Thyroid gland (tissue), 4 donors: ENCODE measurements at regions not wholly inside any gene's neighbourhood (a gene's known extent, or its start where the extent isn't known, plus 50 kb on each side); places are given as distances from the start of the nearest gene placed in this dataset.

Source experiments
- DNase-seq, 2 donors: peaks; one replicate each; pipeline ENCODE4 v3.0.0-alpha.2; 2019
- H3K27ac ChIP-seq, 3 donors: fragments of 200-600 bp; sonication (generic); 1 replicate in 2 of 3; 2 replicates in 1 of 3; pipeline ENCODE4 v1.5.1; 2016 to 2019; ENCODE audit warnings: mild to moderate bottlenecking in 1 of 3, moderate library complexity in 1 of 3
- H3K27me3 ChIP-seq: fragments of 200-600 bp; sonication (generic); one replicate; pipeline ENCODE4 v1.5.1; 2019
- H3K36me3 ChIP-seq, 2 donors: fragments of 200-600 bp; sonication (generic); one replicate each; pipeline ENCODE4 v1.5.1; 2016 to 2019
- H3K4me1 ChIP-seq, 2 donors: fragments of 200-600 bp; sonication (generic); one replicate each; pipeline ENCODE4 v1.5.1; 2017 to 2019
- H3K4me3 ChIP-seq, 3 donors: fragments of 200-600 bp; sonication (generic); replicated peaks in 1 of 3; 1 replicate in 2 of 3; 2 replicates in 1 of 3; pipeline ENCODE4 v1.5.1; 2016; ENCODE audit warnings: mild to moderate bottlenecking in 1 of 3
- H3K9me3 ChIP-seq: fragments of 200-600 bp; sonication (generic); one replicate; pipeline ENCODE4 v1.5.1; 2017
- POLR2A ChIP-seq, 2 donors: fragments of 450-650 bp; IDR thresholded peaks; one replicate each; pipeline ENCODE4 v1.6.1; 2017; ENCODE audit warnings: antibody characterized with exemption in 2 of 2, mild to moderate bottlenecking in 2 of 2, moderate library complexity in 1 of 2
- WGBS, 2 donors: methylation state at CpG; one replicate each; pipeline ENCODE4 v1.1.5; 2017; 5-methylcytosine and 5-hydroxymethylcytosine counted together
- intact Hi-C: fragments of 100-400 bp; cut with DNase I; formaldehyde crosslinking; loops from one replicate; pipeline ENCODE4 v1.15.1; 2023
- TF ChIP-seq, protein P1 (sequence below), 6 experiments: fragments of 200-600 bp in 3 of 6; fragments of 450-650 bp in 3 of 6; sonication (generic) in 3 of 6; IDR thresholded peaks; one replicate each; pipeline ENCODE4 v1.5.1; 2016 to 2019; ENCODE audit warnings: antibody characterized with exemption in 6 of 6, mild to moderate bottlenecking in 2 of 6, inconsistent platforms in 1 of 6, moderate library complexity in 1 of 6

DNA sequence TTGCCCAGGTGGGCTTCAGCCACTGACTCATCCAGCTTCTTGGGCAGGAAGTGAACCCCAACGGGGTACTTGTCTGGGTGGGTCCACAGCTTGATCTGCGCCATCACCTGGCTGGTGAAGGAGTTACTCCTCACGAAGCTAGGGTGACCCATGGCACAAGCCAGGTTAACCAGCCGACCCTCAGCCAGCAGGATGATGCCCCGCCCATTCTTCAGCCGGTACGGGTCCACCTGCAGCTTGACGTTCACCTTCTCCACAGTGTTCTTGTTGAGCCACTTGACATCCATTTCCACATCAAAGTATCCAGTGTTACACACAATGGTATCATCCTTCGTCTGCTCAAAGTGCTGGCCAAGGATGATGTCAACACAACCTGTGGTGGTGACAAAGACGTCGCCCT is 121.3 kb upstream of the NXPH2 start:
- intact Hi-C loops = no loop called here
- no peaks in the 10 kb centered on the region for H3K36me3 ChIP-seq
- DNase-seq = no peak
- H3K9me3 ChIP-seq = no peaks in the 10 kb centered on the region
- 86 to 91% methylated on average over 11 of the region's 11 CpGs for WGBS, 2 donors
- no peaks in the 10 kb centered on the region for H3K27me3 ChIP-seq
- H3K27ac ChIP-seq = no peak overlapping the region
- TF ChIP-seq, protein P1, sequence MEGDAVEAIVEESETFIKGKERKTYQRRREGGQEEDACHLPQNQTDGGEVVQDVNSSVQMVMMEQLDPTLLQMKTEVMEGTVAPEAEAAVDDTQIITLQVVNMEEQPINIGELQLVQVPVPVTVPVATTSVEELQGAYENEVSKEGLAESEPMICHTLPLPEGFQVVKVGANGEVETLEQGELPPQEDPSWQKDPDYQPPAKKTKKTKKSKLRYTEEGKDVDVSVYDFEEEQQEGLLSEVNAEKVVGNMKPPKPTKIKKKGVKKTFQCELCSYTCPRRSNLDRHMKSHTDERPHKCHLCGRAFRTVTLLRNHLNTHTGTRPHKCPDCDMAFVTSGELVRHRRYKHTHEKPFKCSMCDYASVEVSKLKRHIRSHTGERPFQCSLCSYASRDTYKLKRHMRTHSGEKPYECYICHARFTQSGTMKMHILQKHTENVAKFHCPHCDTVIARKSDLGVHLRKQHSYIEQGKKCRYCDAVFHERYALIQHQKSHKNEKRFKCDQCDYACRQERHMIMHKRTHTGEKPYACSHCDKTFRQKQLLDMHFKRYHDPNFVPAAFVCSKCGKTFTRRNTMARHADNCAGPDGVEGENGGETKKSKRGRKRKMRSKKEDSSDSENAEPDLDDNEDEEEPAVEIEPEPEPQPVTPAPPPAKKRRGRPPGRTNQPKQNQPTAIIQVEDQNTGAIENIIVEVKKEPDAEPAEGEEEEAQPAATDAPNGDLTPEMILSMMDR (IDR thresholded peaks at IDR 0.05) = no peak
- TF ChIP-seq POLR2A (IDR thresholded peaks at IDR 0.05) = no peak
- H3K4me3 ChIP-seq = no peak overlapping the region
- H3K4me1 ChIP-seq = no peaks in the 10 kb centered on the region

DNA sequence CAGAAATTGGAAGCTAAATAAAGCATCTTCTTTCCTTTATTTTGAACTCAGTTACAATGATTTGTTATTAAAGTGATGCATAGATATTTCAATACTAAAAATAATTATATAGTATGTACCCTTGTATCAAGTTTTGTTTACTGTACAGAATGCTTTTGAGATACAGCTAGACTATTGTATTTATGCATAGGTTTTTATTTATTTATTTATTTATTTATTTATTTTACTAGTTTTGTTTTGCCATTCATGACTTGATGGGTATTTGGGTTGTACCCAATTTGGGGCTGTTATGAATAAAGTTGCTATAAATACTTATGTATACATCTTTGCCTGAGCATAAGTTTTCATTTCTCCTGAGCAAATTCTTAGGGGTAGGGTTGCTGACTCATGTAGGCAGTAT is 118.7 kb upstream of the NXPH2 start:
- Histone ChIP-seq H3K27ac (no peak overlapping the region), H3K36me3 (no peaks in the 10 kb centered on the region), H3K4me1 (no peaks in the 10 kb centered on the region), H3K27me3 (no peaks in the 10 kb centered on the region), H3K9me3 (no peaks in the 10 kb centered on the region), H3K4me3 (no peak overlapping the region)
- no peak for DNase-seq
- intact Hi-C loops = no loop called here
- no peak for TF ChIP-seq POLR2A (IDR thresholded peaks at IDR 0.05)
- TF ChIP-seq, protein P1 (IDR thresholded peaks at IDR 0.05) = no peak

DNA sequence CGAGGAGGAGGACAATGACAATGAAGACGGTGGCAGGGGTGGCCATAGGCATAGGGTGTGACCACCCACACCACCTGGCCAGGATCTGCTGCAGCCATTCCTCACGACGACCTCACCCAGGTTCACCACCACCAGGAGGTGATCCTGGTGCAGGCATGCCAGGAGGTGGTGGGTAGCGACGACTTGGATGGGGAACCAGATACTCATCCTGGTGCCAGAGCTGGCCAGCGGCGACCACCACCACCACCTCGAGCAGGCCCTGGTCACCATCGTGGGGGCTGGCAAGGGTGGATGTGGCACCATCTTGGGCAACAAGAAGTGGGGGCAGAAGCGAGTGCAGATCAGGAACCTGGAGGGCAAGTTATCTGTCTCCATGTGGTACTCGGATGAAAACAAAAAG is 117.1 kb upstream of the NXPH2 start:
- TF ChIP-seq, protein P1 (IDR thresholded peaks at IDR 0.05) = no peak
- no peak for TF ChIP-seq POLR2A (IDR thresholded peaks at IDR 0.05)
- no peaks in the 10 kb centered on the region for H3K27me3 ChIP-seq
- H3K36me3 ChIP-seq = no peaks in the 10 kb centered on the region
- H3K4me3 ChIP-seq = no peak overlapping the region
- H3K4me1 ChIP-seq = no peaks in the 10 kb centered on the region
- DNase-seq = no peak
- intact Hi-C loops = no loop called here
- WGBS, 2 donors = 88 to 95% methylated on average over 12 of the region's 12 CpGs
- H3K9me3 ChIP-seq = no peaks in the 10 kb centered on the region
- no peak overlapping the region for H3K27ac ChIP-seq

DNA sequence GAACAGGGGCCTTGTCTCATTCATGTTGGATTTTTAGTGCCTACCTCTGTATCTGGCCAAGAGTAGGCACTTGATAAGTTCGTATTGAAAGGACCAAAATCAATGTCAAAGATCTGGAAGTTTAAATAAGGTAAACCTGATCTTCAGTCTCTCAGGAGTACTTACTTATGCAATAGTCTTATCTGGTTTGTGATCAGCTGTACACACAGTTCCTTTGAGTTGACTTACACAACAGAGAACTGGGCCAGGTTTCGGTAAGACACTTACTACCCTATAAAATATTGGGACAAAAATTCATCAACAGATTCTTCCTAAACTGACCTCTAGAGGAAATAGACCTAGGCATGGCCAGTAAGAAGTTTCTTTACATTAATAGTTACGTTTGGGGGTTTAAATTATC is 113.6 kb upstream of the NXPH2 start:
- WGBS, 2 donors = 56 to 66% methylated on average over 3 of the region's 3 CpGs
- DNase-seq = no peak
- Histone ChIP-seq H3K9me3 (no peaks in the 10 kb centered on the region), H3K4me1 (no peaks in the 10 kb centered on the region), H3K36me3 (no peaks in the 10 kb centered on the region), H3K4me3 (no peak overlapping the region), H3K27ac (no peak overlapping the region), H3K27me3 (no peaks in the 10 kb centered on the region)
- intact Hi-C loops = no loop called here
- TF ChIP-seq POLR2A (IDR thresholded peaks at IDR 0.05) = no peak
- TF ChIP-seq, protein P1 (IDR thresholded peaks at IDR 0.05) = no peak

DNA sequence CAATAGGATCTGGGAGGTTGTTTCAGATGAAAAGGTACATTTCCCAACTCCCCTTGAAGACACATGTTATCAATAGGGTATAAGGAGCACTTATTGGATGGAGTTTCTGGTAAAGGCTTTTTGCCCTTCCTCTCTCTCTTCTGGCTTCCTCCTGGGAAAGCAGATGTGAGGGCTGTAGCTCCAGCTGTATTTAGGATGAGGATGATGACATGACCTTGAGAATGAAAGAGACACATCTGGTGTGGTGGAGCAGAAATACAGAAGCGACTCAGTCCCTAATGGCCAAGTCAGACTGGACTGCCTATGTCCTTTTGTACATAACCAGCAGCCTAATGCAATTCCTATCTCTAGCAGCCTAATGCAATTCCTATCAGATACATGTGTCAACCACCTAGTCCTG is 100.9 kb upstream of the NXPH2 start:
- no peaks in the 10 kb centered on the region for H3K9me3 ChIP-seq
- intact Hi-C loops = no loop called here
- no peak for DNase-seq
- H3K36me3 ChIP-seq = no peaks in the 10 kb centered on the region
- no peak overlapping the region for H3K4me3 ChIP-seq
- WGBS, 2 donors = 90 to 94% methylated on average over 1 of the region's 1 CpG
- TF ChIP-seq, protein P1 (IDR thresholded peaks at IDR 0.05) = no peak
- no peak for TF ChIP-seq POLR2A (IDR thresholded peaks at IDR 0.05)
- no peaks in the 10 kb centered on the region for H3K4me1 ChIP-seq
- no peak overlapping the region for H3K27ac ChIP-seq
- no peaks in the 10 kb centered on the region for H3K27me3 ChIP-seq
